OCI-LY7 (cell line): ENCODE measurements at regions not wholly inside any gene's neighbourhood (a gene's known extent, or its start where the extent isn't known, plus 50 kb on each side); places are given as distances from the start of the nearest gene placed in this dataset.
"Not testable (repeated sequence)": the region's sequence is repeated elsewhere in the genome, so short reads cannot be mapped to it uniquely, and the experiment has no call there.

Experiments
- BruUV-seq: library from RNA; stranded (reverse); fragments of 400-500 nt; replicated peaks from 2 replicates; lab custom pipeline; 2021; lab: Mats Ljungman, UMichigan
- CTCF ChIA-PET: fragments of 300-600 bp; sonication (Branson Sonifier 250); formaldehyde crosslinking; loops from one replicate; lab custom pipeline; 2022; ENCODE audit warnings: antibody characterized with exemption; ENCODE audit not compliant: unreplicated experiment; lab: Charles Lee
- POLR2A ChIA-PET: fragments of 300-600 bp; sonication (Branson Sonifier 250); formaldehyde crosslinking; loops from one replicate; lab custom pipeline; 2022; ENCODE audit warnings: antibody characterized with exemption; lab: Charles Lee
- DNase-seq: peaks from one replicate; pipeline ENCODE4 v3.0.0-alpha.2; 2015; ENCODE audit warnings: low spot score
- H2AFZ ChIP-seq: fragments of 200-600 bp; sonication (generic), shearing (Covaris generic); 2 replicates; pipeline ENCODE4 v1.6.1; 2014; ENCODE audit warnings: mild to moderate bottlenecking, antibody characterized with exemption, low read length, moderate library complexity
- H3K27ac ChIP-seq: fragments of 200-600 bp; sonication (generic); 2 replicates; pipeline ENCODE4 v1.5.1; 2014; ENCODE audit warnings: mixed run types, low read depth, mild to moderate bottlenecking, moderate library complexity, low read length, inconsistent platforms; ENCODE audit not compliant: poor library complexity, severe bottlenecking
- H3K36me3 ChIP-seq: fragments of 200-600 bp; sonication (generic); 2 replicates; pipeline ENCODE4 v1.6.1; 2014; ENCODE audit warnings: mild to moderate bottlenecking, antibody characterized with exemption, low read length, moderate library complexity, mixed read lengths; ENCODE audit not compliant: insufficient read depth
- H3K4me1 ChIP-seq: fragments of 200-600 bp; sonication (generic); 2 replicates; pipeline ENCODE4 v1.5.1; 2014; ENCODE audit warnings: mild to moderate bottlenecking, low read length; ENCODE audit not compliant: insufficient read depth, poor library complexity, severe bottlenecking
- H3K4me2 ChIP-seq: fragments of 200-600 bp; sonication (generic); 2 replicates; pipeline ENCODE4 v1.6.1; 2014; ENCODE audit warnings: mild to moderate bottlenecking, low read length
- H3K4me3 ChIP-seq: fragments of 200-600 bp; sonication (generic); 2 replicates; pipeline ENCODE4 v1.5.1; 2014; ENCODE audit warnings: mild to moderate bottlenecking, low read depth, low read length; ENCODE audit not compliant: poor library complexity, severe bottlenecking
- H3K79me2 ChIP-seq: fragments of 200-600 bp; sonication (generic); 2 replicates; pipeline ENCODE4 v1.6.1; 2016; ENCODE audit warnings: low read depth, mild to moderate bottlenecking, low read length, moderate library complexity, mixed read lengths; ENCODE audit not compliant: insufficient read depth
- H3K9me2 ChIP-seq: fragments of 200-600 bp; sonication (generic); 2 replicates; pipeline ENCODE4 v1.6.1; 2016; ENCODE audit warnings: mild to moderate bottlenecking, low read length, mixed read lengths; ENCODE audit not compliant: insufficient read depth
- H3K9me3 ChIP-seq: fragments of 200-600 bp; sonication (generic); 2 replicates; pipeline ENCODE4 v1.6.1; 2014; ENCODE audit warnings: mild to moderate bottlenecking, mixed run types, low read length, mixed read lengths
- H4K20me1 ChIP-seq: fragments of 200-600 bp; sonication (generic); 2 replicates; pipeline ENCODE4 v1.6.1; 2014; ENCODE audit warnings: mild to moderate bottlenecking, antibody characterized with exemption, low read length, moderate library complexity, mixed read lengths; ENCODE audit not compliant: insufficient read depth
- intact Hi-C: fragments of 100-400 bp; cut with micrococcal nuclease; formaldehyde crosslinking; loops from one replicate; pipeline ENCODE4 v1.10.0; 2022; ENCODE audit not compliant: unreplicated experiment

DNA sequence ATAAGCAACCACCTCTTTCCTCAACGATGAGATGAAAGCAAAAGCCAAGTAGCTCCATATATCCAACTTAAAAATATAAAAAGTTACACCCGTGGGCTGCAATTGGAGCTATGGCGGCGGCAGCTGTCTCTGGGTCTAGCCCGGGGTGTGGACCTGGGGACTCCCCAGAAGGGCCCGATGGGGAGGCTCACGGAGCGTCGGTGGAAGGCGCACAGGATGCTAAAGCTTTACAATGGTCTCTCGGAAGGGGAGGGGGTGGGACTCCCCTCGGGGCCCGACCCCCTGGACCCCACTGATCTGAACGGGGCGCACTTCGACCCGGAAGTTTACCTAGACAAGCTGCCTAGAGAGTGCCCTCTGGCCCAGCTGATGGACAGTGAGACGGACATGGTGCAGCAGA lies 118.7 kb upstream of the HMX1 start:
- H3K4me1 ChIP-seq, H3K27ac ChIP-seq, POLR2A ChIA-PET, DNase-seq, H4K20me1 ChIP-seq, H3K36me3 ChIP-seq, H3K4me3 ChIP-seq, H3K9me2 ChIP-seq, CTCF ChIA-PET, H3K9me3 ChIP-seq, H2AFZ ChIP-seq, H3K4me2 ChIP-seq, H3K79me2 ChIP-seq, BruUV-seq, intact Hi-C loops: not testable (repeated sequence)

DNA sequence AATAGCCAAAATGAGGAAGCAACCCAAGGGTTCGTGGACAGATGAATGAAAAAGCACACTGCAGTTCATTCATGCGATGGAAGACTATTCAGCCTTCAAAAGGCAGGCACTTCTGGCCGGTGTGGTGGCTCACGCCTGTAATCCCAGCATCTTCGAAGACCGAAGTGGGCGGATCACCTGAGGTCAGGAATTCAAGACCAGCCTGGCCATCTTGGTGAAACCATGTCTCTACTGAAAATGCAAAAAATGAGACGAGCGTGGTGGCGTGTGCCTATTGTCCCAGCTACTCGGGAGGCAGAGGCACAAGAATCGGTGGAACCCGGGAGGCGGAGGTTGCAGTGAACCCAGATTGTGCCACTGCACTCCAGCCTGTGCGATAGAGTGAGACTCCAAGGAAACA lies 114.1 kb upstream of the HMX1 start:
- CTCF ChIA-PET, H3K27ac ChIP-seq, BruUV-seq, intact Hi-C loops, H2AFZ ChIP-seq, H3K4me1 ChIP-seq, H4K20me1 ChIP-seq, DNase-seq, H3K4me2 ChIP-seq, POLR2A ChIA-PET, H3K79me2 ChIP-seq, H3K4me3 ChIP-seq, H3K36me3 ChIP-seq, H3K9me3 ChIP-seq, H3K9me2 ChIP-seq: not testable (repeated sequence)

DNA sequence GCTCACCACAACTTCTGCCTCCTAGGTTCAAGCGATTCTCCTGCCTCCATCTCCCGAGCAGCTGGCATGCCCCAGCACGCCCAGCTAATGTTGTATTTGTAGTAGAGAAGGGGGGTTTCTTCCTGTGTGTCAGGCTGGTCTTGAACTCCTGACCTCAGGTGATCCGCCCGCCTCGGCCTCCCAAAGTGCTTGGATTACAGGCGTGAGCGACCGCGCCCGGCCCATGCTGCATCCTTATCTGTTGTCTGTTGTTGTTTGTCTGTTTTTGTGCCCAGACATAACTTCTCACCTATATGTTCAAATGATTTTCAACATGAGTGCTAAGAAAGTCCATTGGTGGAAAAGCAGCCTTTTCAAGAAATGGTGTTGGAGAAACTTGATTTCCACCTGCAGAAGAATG lies 113.0 kb upstream of the HMX1 start:
- H4K20me1 ChIP-seq, H3K36me3 ChIP-seq, H3K4me3 ChIP-seq, CTCF ChIA-PET, BruUV-seq, H2AFZ ChIP-seq, H3K79me2 ChIP-seq, DNase-seq, H3K4me1 ChIP-seq, H3K9me2 ChIP-seq, H3K9me3 ChIP-seq, H3K27ac ChIP-seq, intact Hi-C loops, POLR2A ChIA-PET, H3K4me2 ChIP-seq: not testable (repeated sequence)

DNA sequence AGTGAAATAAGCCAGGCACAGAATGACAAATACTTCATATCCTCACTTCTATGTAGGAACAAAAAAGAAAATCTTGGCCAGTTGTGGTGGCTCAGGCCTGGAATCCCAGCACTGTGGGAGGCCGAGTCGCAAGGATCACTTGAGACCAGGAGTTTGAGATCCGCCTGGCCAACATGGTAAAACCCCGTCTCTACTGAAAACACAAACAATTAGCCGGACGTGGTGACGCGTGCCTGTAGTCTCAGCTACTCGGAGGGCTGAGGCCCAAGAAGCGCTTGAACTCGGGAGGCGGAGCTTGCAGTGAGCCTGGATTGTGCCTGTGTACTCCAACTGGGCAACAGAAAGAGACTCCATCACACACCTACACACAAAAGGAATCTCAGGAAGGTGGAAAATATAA lies 112.3 kb upstream of the HMX1 start:
- H3K4me2 ChIP-seq, DNase-seq, H3K36me3 ChIP-seq, POLR2A ChIA-PET, BruUV-seq, H2AFZ ChIP-seq, H3K4me1 ChIP-seq, H3K9me2 ChIP-seq, H3K4me3 ChIP-seq, H3K79me2 ChIP-seq, CTCF ChIA-PET, H3K27ac ChIP-seq, H4K20me1 ChIP-seq, H3K9me3 ChIP-seq, intact Hi-C loops: not testable (repeated sequence)

DNA sequence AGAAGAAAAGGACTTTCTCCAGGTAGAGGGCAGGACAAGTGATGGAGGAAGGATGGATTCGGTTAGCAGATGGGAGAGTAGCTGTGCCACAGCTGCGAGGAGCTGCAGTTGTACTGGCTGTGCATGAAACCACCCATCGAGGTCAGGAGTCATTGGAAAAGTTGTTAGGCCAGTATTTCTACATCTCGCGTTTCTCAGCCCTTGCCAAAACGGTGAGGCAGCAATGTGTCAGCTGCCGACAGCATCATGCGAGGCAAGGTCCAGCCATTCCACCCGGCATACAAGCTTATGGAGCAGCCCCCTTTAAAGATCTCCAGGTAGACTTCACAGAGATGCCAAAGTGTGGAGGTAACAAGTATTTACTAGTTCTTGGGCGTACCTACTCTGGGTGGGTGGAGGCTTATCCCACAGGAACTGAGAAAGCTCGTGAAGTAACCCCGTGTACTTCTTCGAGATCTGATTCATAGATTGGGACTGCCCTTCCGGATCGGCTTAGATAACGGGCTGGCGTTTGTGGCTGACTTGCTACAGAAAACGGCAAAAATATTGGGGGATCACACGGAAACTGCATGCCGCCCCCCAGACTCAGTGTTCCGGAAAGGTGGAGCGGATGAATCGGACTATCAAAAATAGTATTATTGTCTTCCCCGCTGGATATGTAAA lies 105.0 kb upstream of the HMX1 start:
- H4K20me1 ChIP-seq, DNase-seq, H3K79me2 ChIP-seq, H2AFZ ChIP-seq, H3K4me2 ChIP-seq, CTCF ChIA-PET, H3K9me2 ChIP-seq, H3K9me3 ChIP-seq, H3K4me3 ChIP-seq, POLR2A ChIA-PET, H3K36me3 ChIP-seq, H3K4me1 ChIP-seq, H3K27ac ChIP-seq, intact Hi-C loops, BruUV-seq: not testable (repeated sequence)

DNA sequence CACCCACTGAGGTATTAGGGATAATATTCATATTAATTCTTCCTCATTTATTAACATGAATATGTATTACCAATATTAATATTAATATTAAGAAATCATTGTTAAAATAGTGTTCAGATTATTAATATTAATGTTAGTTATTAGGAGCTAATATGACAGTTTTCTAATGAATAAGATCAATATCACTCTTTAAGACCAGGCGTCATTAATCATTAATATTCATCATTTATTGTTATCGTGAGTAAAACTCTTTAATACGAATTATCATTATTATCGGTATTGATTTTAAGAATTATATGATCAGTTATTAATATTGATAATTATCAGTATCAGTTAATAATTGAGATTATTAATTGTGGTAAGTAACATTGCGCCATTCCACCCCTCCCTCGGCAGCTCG lies 101.0 kb upstream of the HMX1 start:
- H4K20me1 ChIP-seq, H3K36me3 ChIP-seq, H3K4me1 ChIP-seq, H3K79me2 ChIP-seq, CTCF ChIA-PET, H3K4me3 ChIP-seq, BruUV-seq, H3K27ac ChIP-seq, H3K9me2 ChIP-seq, intact Hi-C loops, DNase-seq, H3K4me2 ChIP-seq, H3K9me3 ChIP-seq, H2AFZ ChIP-seq, POLR2A ChIA-PET: not testable (repeated sequence)
